ENCODE measurements at regions not wholly inside any gene's neighbourhood (a gene's known extent, or its start where the extent isn't known, plus 50 kb on each side); places are given as distances from the start of the nearest gene placed in this dataset.
A peak's percentile ranks its signal among the peaks of the same experiment; 100 is the strongest.

GRCh38 chr12:40559865-40560264 lies 132.4 kb upstream of the CNTN1 start:
- no peak for DNase-seq

- DNase-seq, result no peak
Observed at GRCh38 chr12:40560848-40561247, 131.4 kb upstream of the CNTN1 start.

- DNase-seq, result peak; percentile 7
Observed at GRCh38 chr12:40561395-40561966, 130.8 kb upstream of the CNTN1 start.

GRCh38 chr12:40565029-40565633 lies 127.1 kb upstream of the CNTN1 start:
- peak; percentile 41 for DNase-seq

GRCh38 chr12:40566271-40566670 lies 126.0 kb upstream of the CNTN1 start:
- no peak for DNase-seq

GRCh38 chr12:40569626-40570179 lies 122.5 kb upstream of the CNTN1 start:
- no peak for DNase-seq

GRCh38 chr12:40573024-40573423 lies 119.2 kb upstream of the CNTN1 start:
- no peak for DNase-seq

- DNase-seq, result no peak
Observed at GRCh38 chr12:40575987-40576386, 116.3 kb upstream of the CNTN1 start.

- DNase-seq, result no peak
Observed at GRCh38 chr12:40577834-40578233, 114.4 kb upstream of the CNTN1 start.

- no peak for DNase-seq
Observed at GRCh38 chr12:40579687-40580086, 112.6 kb upstream of the CNTN1 start.

- no peak for DNase-seq
Observed at GRCh38 chr12:40580346-40580745, 111.9 kb upstream of the CNTN1 start.

GRCh38 chr12:40581889-40582288 lies 110.3 kb upstream of the CNTN1 start:
- DNase-seq, result no peak

- DNase-seq, result peak; percentile 39
Observed at GRCh38 chr12:40583743-40584142, 108.5 kb upstream of the CNTN1 start.

- no peak for DNase-seq
Observed at GRCh38 chr12:40584763-40585162, 107.5 kb upstream of the CNTN1 start.

- DNase-seq, result no peak
Observed at GRCh38 chr12:40586823-40587222, 105.4 kb upstream of the CNTN1 start.

GRCh38 chr12:40587421-40587820 lies 104.8 kb upstream of the CNTN1 start:
- no peak for DNase-seq

- DNase-seq, result no peak
Observed at GRCh38 chr12:40587970-40588369, 104.3 kb upstream of the CNTN1 start.

GRCh38 chr12:40597133-40597532 lies 95.1 kb upstream of the CNTN1 start:
- DNase-seq, result no peak

- no peak for DNase-seq
Observed at GRCh38 chr12:40598073-40598472, 94.2 kb upstream of the CNTN1 start.

- no peak for DNase-seq
Observed at GRCh38 chr12:40602562-40602961, 89.7 kb upstream of the CNTN1 start.

- peak; percentile 25 for DNase-seq
Observed at GRCh38 chr12:40614923-40615322, 77.3 kb upstream of the CNTN1 start.

- DNase-seq, result no peak
Observed at GRCh38 chr12:40615590-40615989, 76.6 kb upstream of the CNTN1 start.

GRCh38 chr12:40616383-40616915 lies 75.8 kb upstream of the CNTN1 start:
- DNase-seq, result no peak

GRCh38 chr12:40618636-40619035 lies 73.6 kb upstream of the CNTN1 start:
- no peak for DNase-seq
